Activated naive CD4-positive, alpha-beta T cell treated with anti-CD3 and anti-CD28 coated beads, Interleukin-2, amount 50 U/mL, for 72 hours (primary cell): ENCODE measurements at regions not wholly inside any gene's neighbourhood (a gene's known extent, or its start where the extent isn't known, plus 50 kb on each side); places are given as distances from the start of the nearest gene placed in this dataset.
"Not testable (repeated sequence)": the region's sequence is repeated elsewhere in the genome, so short reads cannot be mapped to it uniquely, and the experiment has no call there.

Experiments used
- ATAC-seq, 2 donors: fragments of 150-1000 bp; cut with Tn5 transposase; 2 replicates each; pipeline ENCODE4 v1.10.0; 2021; ENCODE audit warnings: mild to moderate bottlenecking in 2 of 2, moderate library complexity in 2 of 2
- DNase-seq, 2 donors: peaks; one replicate each; pipeline ENCODE4 v3.0.0; 2021 to 2022; ENCODE audit warnings: low spot score in 2 of 2
- H3K27ac Mint-ChIP-seq, 2 donors: one replicate each; pipeline ENCODE4 v1.8.0; 2022; ENCODE audit warnings: mild to moderate bottlenecking in 2 of 2, mixed read lengths in 2 of 2
- H3K36me3 Mint-ChIP-seq, 2 donors: one replicate each; pipeline ENCODE4 v1.8.0; 2022; ENCODE audit warnings: mixed read lengths in 2 of 2
- H3K9me3 Mint-ChIP-seq, 2 donors: one replicate each; pipeline ENCODE4 v1.8.0; 2022; ENCODE audit warnings: mixed read lengths in 2 of 2

DNA sequence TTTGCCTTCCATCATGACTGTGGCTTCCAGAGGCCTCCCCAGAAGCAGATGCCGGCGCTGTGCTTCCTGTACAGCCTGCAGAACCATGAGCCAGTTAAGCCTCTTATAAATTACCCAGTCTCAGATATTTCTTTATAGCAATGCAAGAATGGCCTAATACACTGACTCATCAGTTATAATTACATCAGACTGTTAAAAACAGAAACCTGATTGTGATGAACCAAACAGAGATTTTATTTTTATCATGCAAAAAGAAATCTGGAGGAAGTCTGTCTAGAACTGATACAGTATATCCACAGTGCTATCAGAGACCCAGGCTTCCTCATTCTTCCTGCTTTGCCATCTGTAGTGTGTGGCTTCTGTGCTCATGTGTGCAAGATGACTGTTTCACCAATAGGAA, 93.4 kb upstream of the MEX3C start:
- DNase-seq (no peak), ATAC-seq (no peak)
- Mint-ChIP-seq H3K9me3 (peaks cover 0 to 19% of the 10 kb centered on the region in 2 donors), H3K27ac (no peak overlapping the region), H3K36me3 (peaks cover 0 to 11% of the 10 kb centered on the region in 2 donors)

DNA sequence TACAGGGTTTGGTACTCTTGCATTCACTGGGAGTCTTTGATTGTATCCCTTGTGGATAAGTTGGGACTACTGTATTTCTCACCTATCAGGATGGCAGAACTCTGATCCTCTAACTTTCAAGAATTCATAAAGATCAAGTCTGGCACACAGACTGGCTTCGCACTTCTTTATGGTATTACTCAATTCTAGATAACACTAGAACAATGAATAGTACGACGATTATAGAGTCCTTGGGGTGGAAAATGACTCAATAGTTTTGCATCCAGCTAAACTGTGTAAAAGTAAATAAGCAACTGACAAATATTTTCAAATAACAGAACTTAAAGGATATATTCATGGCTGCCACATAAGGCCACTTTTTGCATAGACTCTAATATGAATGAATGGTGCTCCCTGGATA, 103.4 kb upstream of the MEX3C start:
- DNase-seq (no peak), ATAC-seq (peak; percentile 45 to 64)
- H3K27ac Mint-ChIP-seq = no peak overlapping the region
- peaks cover 0 to 4% of the 10 kb centered on the region in 2 donors for H3K36me3 Mint-ChIP-seq
- H3K9me3 Mint-ChIP-seq = peaks cover under 1 to 4% of the 10 kb centered on the region in 2 donors

DNA sequence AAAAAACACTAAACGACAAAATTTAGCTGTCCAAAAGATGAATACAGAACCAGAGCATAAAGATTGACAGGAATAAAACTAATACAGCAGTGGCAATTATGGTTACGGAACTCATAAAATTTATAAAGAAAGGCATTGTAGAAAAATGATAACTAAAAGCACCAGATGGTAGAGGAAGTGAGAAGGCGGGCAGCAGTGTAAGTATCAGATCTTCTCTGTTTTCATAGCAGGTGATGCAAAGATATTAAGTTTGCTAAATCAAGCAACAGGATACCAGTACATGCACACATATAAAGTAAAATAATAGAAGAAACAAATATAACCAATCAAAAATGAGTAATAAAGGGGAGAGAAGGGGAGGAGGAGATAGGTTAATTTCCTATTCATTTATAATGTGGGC, 103.9 kb upstream of the MEX3C start:
- peaks cover 5 to 9% of the 10 kb centered on the region in 2 donors for H3K9me3 Mint-ChIP-seq
- no peak overlapping the region for H3K27ac Mint-ChIP-seq
- peaks cover 0 to 7% of the 10 kb centered on the region in 2 donors for H3K36me3 Mint-ChIP-seq
- ATAC-seq = no peak
- no peak for DNase-seq

DNA sequence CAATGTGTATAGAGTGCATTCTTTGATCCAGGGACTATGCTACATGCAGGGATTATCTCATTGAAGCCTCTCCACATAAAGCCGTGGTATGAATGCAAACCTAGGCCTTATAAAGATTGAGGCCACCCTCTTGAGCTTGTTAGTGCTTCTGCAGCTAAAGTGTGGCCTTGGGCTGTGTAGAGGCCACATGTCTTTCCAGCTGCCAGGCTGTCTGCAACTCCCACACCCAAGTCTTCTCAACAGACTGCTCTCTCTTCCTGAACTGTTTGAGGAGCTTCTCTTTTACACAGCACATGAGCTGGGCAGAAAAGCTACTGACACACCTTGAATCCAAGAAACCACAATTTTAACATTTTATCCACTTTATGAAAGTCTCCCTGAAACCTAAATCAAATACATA, 119.2 kb upstream of the MEX3C start:
- peak overlapping the region in 1 of 2 donors; percentile 76 for H3K27ac Mint-ChIP-seq
- DNase-seq = no peak
- peaks cover 5 to 12% of the 10 kb centered on the region in 2 donors for H3K9me3 Mint-ChIP-seq
- H3K36me3 Mint-ChIP-seq = peaks cover 4 to 7% of the 10 kb centered on the region in 2 donors
- no peak for ATAC-seq

DNA sequence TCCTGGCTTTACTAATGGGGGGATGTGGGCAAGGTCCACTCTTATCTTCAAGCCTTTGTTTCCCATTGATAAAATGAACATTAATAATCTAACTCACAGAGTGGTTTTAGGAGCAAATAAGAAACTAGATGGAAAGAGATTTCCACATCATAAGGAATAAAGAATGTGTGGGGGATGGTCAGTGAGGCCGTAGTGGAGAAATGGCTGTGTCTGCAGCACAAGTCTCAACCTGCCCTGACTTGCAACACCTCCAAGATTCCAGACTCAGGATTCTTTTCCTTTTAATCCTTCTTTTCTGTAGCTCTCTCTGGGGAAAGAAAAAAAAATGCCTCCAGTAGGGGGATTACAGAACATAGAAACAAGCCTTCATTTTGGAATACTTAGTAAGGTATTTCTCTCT, 124.2 kb upstream of the MEX3C start:
- H3K36me3 Mint-ChIP-seq = peaks cover under 1% of the 10 kb centered on the region in 2 donors
- ATAC-seq (no peak), DNase-seq (no peak)
- peaks cover under 1 to 6% of the 10 kb centered on the region in 2 donors for H3K9me3 Mint-ChIP-seq
- no peak overlapping the region for H3K27ac Mint-ChIP-seq

DNA sequence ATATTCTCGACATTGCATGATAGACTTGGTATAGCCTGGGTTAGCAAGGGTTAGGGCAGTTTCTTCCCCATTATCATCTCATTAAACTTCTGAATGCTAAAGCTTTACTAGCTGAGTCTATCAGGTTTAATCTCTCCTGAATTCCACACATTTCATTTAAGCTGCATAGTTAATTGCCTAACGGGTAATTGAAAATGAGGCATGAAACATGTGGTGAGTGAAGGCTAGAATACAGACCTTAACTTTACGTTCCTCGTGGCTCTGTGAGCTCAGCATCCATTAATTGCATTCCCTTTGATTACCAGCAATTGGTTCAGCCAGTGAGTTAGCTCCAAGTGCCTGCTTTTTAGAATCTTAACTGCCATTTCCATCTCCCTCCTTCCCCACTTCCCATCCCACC, 126.5 kb upstream of the MEX3C start:
- DNase-seq (no peak), ATAC-seq (no peak)
- no peak overlapping the region for H3K27ac Mint-ChIP-seq
- no peaks in the 10 kb centered on the region for H3K36me3 Mint-ChIP-seq
- no peaks in the 10 kb centered on the region for H3K9me3 Mint-ChIP-seq

DNA sequence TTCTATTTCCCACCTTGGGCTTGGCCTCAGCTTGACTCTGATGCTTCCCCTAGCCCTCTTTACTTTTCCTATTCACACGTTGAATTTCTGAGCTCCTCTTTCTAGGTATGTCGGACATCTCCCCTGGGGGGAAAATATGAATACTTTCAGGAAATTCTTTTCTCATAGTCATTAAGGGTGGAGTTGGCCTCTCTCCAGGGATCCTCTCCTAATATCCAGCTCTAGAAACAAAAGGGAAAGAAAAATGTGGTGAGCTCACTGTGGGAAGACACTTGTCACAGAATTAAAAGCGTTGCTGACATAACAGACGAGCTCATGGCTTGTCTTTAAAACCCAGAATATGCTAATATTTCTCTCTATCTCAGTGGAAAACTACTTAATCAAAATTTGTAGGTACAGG, 132.7 kb upstream of the MEX3C start:
- no peak for DNase-seq
- H3K27ac Mint-ChIP-seq = no peak overlapping the region
- no peaks in the 10 kb centered on the region for H3K36me3 Mint-ChIP-seq
- no peak for ATAC-seq
- H3K9me3 Mint-ChIP-seq = no peaks in the 10 kb centered on the region

DNA sequence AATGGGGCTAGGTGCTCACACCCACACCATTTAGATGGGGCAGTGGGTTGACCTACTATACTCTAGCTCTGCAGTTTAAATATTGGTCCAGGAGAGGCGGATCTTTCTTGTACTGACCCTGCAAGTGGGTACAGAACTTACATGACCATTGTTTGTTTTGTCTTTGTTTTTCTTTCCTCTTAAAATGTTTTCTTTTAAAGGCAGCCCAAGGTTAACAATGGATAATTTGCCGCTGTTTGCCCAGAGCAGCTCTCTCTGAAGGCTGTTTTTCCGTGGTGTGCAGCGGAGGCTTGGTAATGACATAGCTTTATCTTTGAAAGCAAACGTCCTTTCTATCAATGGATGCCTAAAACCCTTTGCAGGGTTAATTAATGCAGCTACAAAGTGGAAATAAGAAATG, 133.3 kb upstream of the MEX3C start:
- no peaks in the 10 kb centered on the region for H3K9me3 Mint-ChIP-seq
- DNase-seq = no peak
- ATAC-seq = no peak
- no peaks in the 10 kb centered on the region for H3K36me3 Mint-ChIP-seq
- no peak overlapping the region for H3K27ac Mint-ChIP-seq

DNA sequence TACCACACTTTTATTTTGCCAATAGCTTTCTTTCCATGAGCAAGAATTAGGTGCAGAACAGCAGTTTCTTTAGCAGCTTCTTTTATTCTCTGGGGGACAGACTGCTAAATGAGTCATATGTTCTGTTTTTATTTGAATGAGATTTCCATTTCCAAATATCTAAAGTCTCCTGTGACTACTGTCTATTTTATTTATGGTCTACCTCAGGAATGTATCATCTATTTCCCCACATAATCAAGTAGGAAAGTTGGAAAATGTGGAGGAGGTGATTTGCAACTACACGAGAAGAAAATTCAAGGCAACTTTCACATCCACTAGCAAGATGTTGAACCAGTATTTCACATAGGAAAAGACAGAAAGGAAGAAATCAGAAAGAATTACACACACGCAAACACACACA, 139.9 kb upstream of the MEX3C start:
- H3K36me3 Mint-ChIP-seq = no peaks in the 10 kb centered on the region
- ATAC-seq (no peak), DNase-seq (no peak)
- no peaks in the 10 kb centered on the region for H3K9me3 Mint-ChIP-seq
- H3K27ac Mint-ChIP-seq = no peak overlapping the region

DNA sequence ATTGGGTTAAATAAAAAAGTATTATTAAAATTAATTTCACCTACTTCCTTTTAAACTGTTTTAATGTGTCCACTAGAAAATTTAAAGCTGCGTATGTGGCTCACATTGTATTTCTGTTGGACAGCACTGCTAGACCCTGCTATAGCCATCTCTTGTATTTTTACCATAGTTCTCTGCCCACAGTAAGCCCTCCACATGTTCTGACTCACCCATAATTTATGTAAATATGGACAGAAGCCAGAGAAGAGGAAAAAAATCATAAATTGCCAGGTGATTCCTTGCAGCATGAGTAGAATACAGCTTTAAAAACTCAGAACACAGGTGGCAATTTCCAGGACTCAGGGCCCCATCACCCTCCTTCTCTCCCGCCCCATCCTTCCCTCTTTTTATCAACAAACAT, 142.4 kb upstream of the MEX3C start:
- DNase-seq = no peak
- Mint-ChIP-seq H3K9me3 (no peaks in the 10 kb centered on the region), H3K27ac (no peak overlapping the region), H3K36me3 (no peaks in the 10 kb centered on the region)
- ATAC-seq = no peak

DNA sequence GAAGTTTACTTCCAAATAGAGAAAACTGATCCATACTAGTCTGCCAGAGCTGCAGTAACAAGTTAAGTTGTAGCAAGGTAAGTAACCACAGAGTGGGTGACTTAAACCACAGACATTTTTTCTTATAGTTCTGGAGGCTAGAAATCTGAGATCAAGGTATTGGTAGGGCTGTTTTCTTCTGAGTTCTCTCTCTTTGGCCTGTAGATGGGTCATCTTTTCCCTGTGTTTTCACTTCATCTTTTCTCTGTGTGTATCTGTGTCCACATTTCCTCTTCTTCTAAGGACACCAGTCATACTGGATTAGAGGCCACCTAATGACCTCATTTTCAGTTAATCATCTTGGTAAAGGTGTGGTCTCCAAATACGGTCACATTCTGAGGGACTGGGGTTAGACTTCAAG, 142.9 kb upstream of the MEX3C start:
- H3K27ac Mint-ChIP-seq = no peak overlapping the region
- peak in 1 of 2 donors; percentile 31 for ATAC-seq
- no peaks in the 10 kb centered on the region for H3K36me3 Mint-ChIP-seq
- DNase-seq = no peak
- H3K9me3 Mint-ChIP-seq = no peaks in the 10 kb centered on the region

DNA sequence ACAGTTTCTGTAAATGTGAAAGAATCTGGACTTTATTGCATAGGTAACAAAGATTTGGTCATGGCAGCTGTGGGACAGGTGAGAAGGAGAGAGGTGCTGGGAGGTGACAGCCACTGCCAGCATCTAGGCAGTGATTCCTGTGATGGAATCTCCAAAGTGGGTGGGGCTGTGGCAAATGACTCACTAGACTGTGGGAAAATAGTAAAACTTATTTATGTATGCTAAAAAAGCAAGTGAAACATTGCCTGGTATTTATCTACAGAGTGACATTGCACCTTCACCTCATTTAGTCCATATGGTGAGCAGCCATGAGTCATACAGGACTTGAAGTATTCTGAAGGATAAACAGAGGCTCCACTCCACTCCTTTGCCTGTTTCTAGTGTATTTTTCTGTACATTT, 145.3 kb upstream of the MEX3C start:
- no peak overlapping the region for H3K27ac Mint-ChIP-seq
- no peak for DNase-seq
- peak; percentile 56 to 90 for ATAC-seq
- no peaks in the 10 kb centered on the region for H3K36me3 Mint-ChIP-seq
- H3K9me3 Mint-ChIP-seq = no peaks in the 10 kb centered on the region

DNA sequence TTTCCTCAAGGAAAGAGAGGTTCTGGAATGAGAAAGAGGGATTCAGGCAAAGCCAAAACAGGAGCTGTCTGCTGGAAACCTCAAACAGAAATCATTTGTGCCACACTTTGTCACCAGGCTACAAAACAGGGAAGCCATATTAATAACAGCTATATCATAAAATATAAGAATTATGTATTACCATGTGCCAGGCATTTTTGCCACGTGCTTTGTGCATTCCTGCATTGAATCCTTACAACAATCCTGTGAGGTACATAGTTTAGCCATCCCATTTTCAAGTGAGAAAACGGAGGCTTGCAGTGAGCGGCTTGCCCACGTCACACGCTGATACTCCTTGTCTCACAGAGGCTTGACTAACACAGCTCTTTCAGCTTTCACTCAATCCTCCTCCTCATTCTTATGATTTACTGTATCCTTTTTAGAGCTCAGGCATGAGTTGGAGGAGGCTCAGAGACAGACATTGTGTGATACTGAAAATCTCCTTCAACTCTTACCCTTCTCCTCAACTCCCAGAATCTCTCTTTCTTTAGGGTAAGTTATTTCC, 148.4 kb upstream of the MEX3C start:
- Mint-ChIP-seq H3K27ac (no peak overlapping the region), H3K9me3 (no peaks in the 10 kb centered on the region), H3K36me3 (no peaks in the 10 kb centered on the region)
- no peak for ATAC-seq
- no peak for DNase-seq

DNA sequence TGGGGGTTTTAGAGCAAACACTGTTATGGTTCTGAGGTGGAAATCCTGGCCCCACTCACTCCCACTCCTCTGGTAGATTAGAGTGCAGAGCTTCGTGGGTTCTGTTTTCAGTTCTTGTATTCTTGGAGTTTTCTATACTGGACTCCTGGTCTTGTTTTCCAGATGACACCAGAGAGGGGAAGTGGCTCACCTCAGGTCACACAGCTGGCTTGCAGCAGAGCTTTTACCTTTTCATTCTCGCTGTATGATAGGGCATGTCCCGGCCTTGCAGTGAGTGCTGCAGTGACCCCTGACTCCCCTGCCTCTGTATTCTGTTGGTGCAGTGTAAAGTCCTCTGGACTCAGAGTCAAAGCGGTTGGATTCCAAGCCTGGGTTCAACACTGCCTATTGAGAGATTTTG, 148.9 kb upstream of the MEX3C start:
- Mint-ChIP-seq H3K27ac (no peak overlapping the region), H3K9me3 (no peaks in the 10 kb centered on the region), H3K36me3 (no peaks in the 10 kb centered on the region)
- DNase-seq (no peak), ATAC-seq (no peak)

DNA sequence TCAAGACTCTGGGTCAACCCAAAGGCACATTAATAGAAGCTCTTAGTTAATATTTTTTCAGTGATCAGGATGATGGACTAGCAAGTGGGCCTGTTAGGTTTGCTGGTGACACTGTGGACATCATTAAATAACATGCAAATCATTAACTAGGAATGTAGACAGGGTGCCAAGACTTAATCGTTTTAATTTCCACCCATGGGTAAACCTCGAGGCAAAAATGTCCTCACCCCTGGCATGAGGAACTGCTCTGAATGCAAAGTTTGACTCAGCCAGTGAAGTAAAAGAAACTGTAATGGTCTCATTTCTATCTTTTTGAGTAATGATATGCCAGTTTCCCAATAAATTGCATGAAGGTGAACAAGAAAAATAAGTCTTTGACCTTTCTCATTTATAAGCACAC, 152.6 kb upstream of the MEX3C start:
- Mint-ChIP-seq H3K9me3 (peaks cover 0 to 4% of the 10 kb centered on the region in 2 donors), H3K36me3 (no peaks in the 10 kb centered on the region), H3K27ac (no peak overlapping the region)
- DNase-seq (no peak), ATAC-seq (no peak)

DNA sequence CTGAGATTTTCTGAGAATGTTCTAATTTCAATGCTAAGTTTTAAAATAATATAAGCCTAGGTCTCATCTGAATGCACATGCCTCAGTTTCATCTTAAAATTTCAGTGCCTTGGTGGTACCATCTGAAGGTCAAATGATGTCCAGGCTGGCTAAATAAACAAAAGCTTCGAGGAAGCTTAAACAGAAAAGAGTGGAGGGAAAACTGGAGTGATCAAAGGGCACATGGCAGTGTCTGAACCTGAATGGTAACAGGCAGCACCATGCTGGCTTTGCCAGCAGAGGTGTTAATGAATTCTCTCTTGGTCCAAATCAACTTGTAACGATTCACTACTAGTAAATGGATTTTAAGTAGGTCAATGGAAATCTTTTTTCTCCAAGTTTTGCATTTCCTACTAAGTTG, 158.4 kb upstream of the MEX3C start:
- peaks cover 0 to 4% of the 10 kb centered on the region in 2 donors for H3K9me3 Mint-ChIP-seq
- no peaks in the 10 kb centered on the region for H3K36me3 Mint-ChIP-seq
- DNase-seq = no peak
- ATAC-seq = no peak
- no peak overlapping the region for H3K27ac Mint-ChIP-seq

DNA sequence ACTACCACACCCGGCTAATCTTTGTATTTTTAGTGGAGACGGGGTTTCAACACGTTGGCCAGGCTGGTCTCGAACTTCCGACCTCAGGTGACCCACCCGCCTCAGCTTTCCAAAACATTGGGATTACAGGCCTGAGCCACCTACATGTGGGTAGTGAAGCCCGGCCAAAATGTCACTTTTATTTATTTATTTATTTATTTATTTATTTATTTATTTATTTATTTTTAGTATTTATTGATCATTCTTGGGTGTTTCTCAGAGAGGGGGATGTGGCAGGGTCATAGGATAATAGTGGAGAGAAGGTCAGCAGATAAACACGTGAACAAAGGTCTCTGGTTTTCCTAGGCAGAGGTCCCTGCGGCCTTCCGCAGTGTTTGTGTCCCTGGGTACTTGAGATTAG, 162.8 kb upstream of the MEX3C start:
- H3K9me3 Mint-ChIP-seq, ATAC-seq, H3K36me3 Mint-ChIP-seq, DNase-seq, H3K27ac Mint-ChIP-seq: not testable (repeated sequence)

DNA sequence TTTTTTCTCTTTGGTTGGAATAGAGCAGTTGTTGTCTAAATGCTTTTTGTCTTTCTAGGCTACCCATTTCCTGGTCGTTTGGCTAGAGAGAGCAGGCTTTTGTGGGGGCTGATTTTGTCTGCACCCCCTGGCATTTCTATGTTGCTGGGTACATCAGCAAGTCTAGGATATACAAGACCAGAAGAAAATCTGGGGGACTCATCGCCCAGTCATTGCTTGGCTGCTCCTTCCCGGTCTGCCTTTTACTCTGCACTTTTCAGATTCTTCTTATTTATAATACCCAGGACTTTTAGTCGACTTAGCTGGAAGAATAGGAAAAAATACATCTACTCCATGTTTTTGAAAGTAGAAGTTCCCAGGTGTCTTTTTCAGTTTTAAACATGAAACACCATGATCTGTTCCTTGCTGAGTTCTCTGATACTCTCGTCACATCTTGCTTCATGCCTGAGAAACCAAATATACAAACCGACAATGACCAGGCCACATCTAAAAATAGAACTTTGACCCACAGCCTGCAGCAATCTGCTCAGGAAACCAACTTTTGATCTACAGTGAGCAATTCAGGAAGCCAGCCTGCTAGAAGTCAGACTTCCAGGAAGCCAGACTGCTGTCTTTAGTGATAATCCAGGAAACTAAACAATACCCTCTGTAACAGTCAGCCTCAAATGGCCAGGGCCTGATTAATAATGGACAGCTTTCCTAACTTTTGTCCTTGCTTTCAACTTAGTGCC, 163.8 kb upstream of the MEX3C start:
- no peak for DNase-seq
- H3K9me3 Mint-ChIP-seq = no peaks in the 10 kb centered on the region
- peak in 1 of 2 donors; percentile 20 for ATAC-seq
- H3K27ac Mint-ChIP-seq = no peak overlapping the region
- H3K36me3 Mint-ChIP-seq = no peaks in the 10 kb centered on the region
